HEK293 (cell line): ENCODE measurements at regions not wholly inside any gene's neighbourhood (a gene's known extent, or its start where the extent isn't known, plus 50 kb on each side); places are given as distances from the start of the nearest gene placed in this dataset.

Experiments used
- CTCF ChIA-PET: fragments of 350-600 bp; formaldehyde crosslinking; extraction: SDS; loops from one replicate; lab custom pipeline; 2021; ENCODE audit warnings: antibody characterized with exemption; lab: Yijun Ruan, JAX
- POLR2A ChIA-PET: fragments of 300-600 bp; formaldehyde crosslinking; extraction: SDS; loops from one replicate; lab custom pipeline; 2020; ENCODE audit warnings: antibody characterized with exemption, inconsistent platforms; lab: Yijun Ruan, JAX
- H3K27ac ChIP-seq: fragments of 200-500 bp; sonication (Bioruptor generic); 2 replicates; pipeline ENCODE4 v1.5.1; 2014; ENCODE audit warnings: low read depth, low read length, control low read depth, inconsistent platforms; ENCODE audit errors: extremely low read depth
- H3K36me3 ChIP-seq, 2 experiments: fragments of 200-500 bp in 1 of 2; sonication (Bioruptor generic) in 1 of 2; 1 replicate in 1 of 2; 2 replicates in 1 of 2; pipeline ENCODE4 v1.5.1; 2014 to 2017; ENCODE audit warnings: inconsistent platforms in 2 of 2, low read length in 2 of 2; ENCODE audit not compliant: control insufficient read depth in 2 of 2, insufficient read depth in 1 of 2
- H3K4me1 ChIP-seq: fragments of 200-500 bp; sonication (Bioruptor generic); 2 replicates; pipeline ENCODE4 v1.5.1; 2014; ENCODE audit warnings: mild to moderate bottlenecking, low read length, inconsistent platforms; ENCODE audit not compliant: control insufficient read depth, insufficient read depth
- H3K4me3 ChIP-seq: 2 replicates; pipeline ENCODE4 v1.5.1; 2011; ENCODE audit warnings: low read depth, mild to moderate bottlenecking, control low read depth, low read length, moderate library complexity
- H3K9me3 ChIP-seq: fragments of 200-500 bp; sonication (Bioruptor generic); 2 replicates; pipeline ENCODE4 v1.5.1; 2014; ENCODE audit warnings: low read depth, low read length, inconsistent platforms; ENCODE audit not compliant: control insufficient read depth, insufficient read depth
- BCL11B ChIP-seq: fragments of 450-650 bp; formaldehyde crosslinking; IDR thresholded peaks from 2 replicates; pipeline ENCODE4 v1.5.1; 2016; ENCODE audit warnings: low read depth, missing biosample characterization, missing genetic modification characterization
- GLIS2 ChIP-seq: fragments of 450-650 bp; formaldehyde crosslinking; IDR thresholded peaks from 2 replicates; pipeline ENCODE4 v1.5.1; 2016; ENCODE audit warnings: missing biosample characterization, missing genetic modification characterization
- HOXA7 ChIP-seq: sonication (generic); formaldehyde crosslinking; IDR thresholded peaks from 2 replicates; pipeline ENCODE4 v1.8.1; 2022; ENCODE audit warnings: missing genetic modification reagents, borderline replicate concordance
- KLF9 ChIP-seq: fragments of 450-650 bp; formaldehyde crosslinking; IDR thresholded peaks from 2 replicates; pipeline ENCODE4 v1.5.1; 2016; ENCODE audit warnings: missing biosample characterization, missing genetic modification characterization, low read depth
- PRDM1 ChIP-seq: fragments of 450-650 bp; formaldehyde crosslinking; IDR thresholded peaks from 2 replicates; pipeline ENCODE4; 2016; ENCODE audit warnings: missing biosample characterization, missing genetic modification characterization
- TRIM28 ChIP-seq: IDR thresholded peaks from 2 replicates; pipeline ENCODE4 v1.6.1; 2011; ENCODE audit warnings: low read length, control low read depth, borderline replicate concordance
- ZBTB20 ChIP-seq: fragments of 450-650 bp; formaldehyde crosslinking; IDR thresholded peaks from 2 replicates; pipeline ENCODE4 v1.5.1; 2016; ENCODE audit warnings: missing biosample characterization, missing genetic modification characterization
- ZFP69B ChIP-seq: fragments of 450-650 bp; formaldehyde crosslinking; IDR thresholded peaks from 2 replicates; pipeline ENCODE4 v1.5.1; 2016; ENCODE audit warnings: missing biosample characterization, missing genetic modification characterization
- ZIC2 ChIP-seq: fragments of 450-650 bp; formaldehyde crosslinking; IDR thresholded peaks from 2 replicates; pipeline ENCODE4 v1.5.1; 2016; ENCODE audit warnings: missing biosample characterization, missing genetic modification characterization
- ZNF10 ChIP-seq: fragments of 450-650 bp; formaldehyde crosslinking; IDR thresholded peaks from 2 replicates; pipeline ENCODE4 v1.5.1; 2017; ENCODE audit warnings: missing biosample characterization, missing genetic modification characterization
- ZNF132 ChIP-seq: fragments of 450-650 bp; formaldehyde crosslinking; IDR thresholded peaks from 2 replicates; pipeline ENCODE4 v1.5.1; 2017; ENCODE audit warnings: missing biosample characterization, missing genetic modification characterization, borderline replicate concordance
- ZNF138 ChIP-seq: fragments of 450-650 bp; formaldehyde crosslinking; IDR thresholded peaks from 2 replicates; pipeline ENCODE4 v1.5.1; 2016; ENCODE audit warnings: missing biosample characterization, missing genetic modification characterization, borderline replicate concordance
- ZNF140 ChIP-seq: fragments of 450-650 bp; formaldehyde crosslinking; IDR thresholded peaks from 2 replicates; pipeline ENCODE4 v1.5.1; 2016; ENCODE audit warnings: missing biosample characterization, missing genetic modification characterization
- ZNF146 ChIP-seq: fragments of 450-650 bp; formaldehyde crosslinking; IDR thresholded peaks from 2 replicates; pipeline ENCODE4 v1.5.1; 2016; ENCODE audit warnings: missing biosample characterization, missing genetic modification characterization
- ZNF169 ChIP-seq: fragments of 450-650 bp; formaldehyde crosslinking; IDR thresholded peaks from 2 replicates; pipeline ENCODE4 v1.5.1; 2016; ENCODE audit warnings: missing biosample characterization, missing genetic modification characterization
- ZNF248 ChIP-seq: fragments of 450-650 bp; formaldehyde crosslinking; IDR thresholded peaks from 2 replicates; pipeline ENCODE4 v1.5.1; 2017; ENCODE audit warnings: missing biosample characterization, missing genetic modification characterization
- ZNF423 ChIP-seq: fragments of 450-650 bp; formaldehyde crosslinking; IDR thresholded peaks from 2 replicates; pipeline ENCODE4 v1.5.1; 2016; ENCODE audit warnings: missing biosample characterization, missing genetic modification characterization
- ZNF426 ChIP-seq: fragments of 450-650 bp; formaldehyde crosslinking; IDR thresholded peaks from 2 replicates; pipeline ENCODE4 v1.5.1; 2017; ENCODE audit warnings: missing biosample characterization, missing genetic modification characterization, mild to moderate bottlenecking, inconsistent platforms, moderate library complexity
- ZNF501 ChIP-seq: fragments of 450-650 bp; formaldehyde crosslinking; IDR thresholded peaks from 2 replicates; pipeline ENCODE4 v1.5.1; 2016; ENCODE audit warnings: missing biosample characterization, missing genetic modification characterization
- ZNF514 ChIP-seq: fragments of 450-650 bp; formaldehyde crosslinking; IDR thresholded peaks from 2 replicates; pipeline ENCODE4 v1.5.1; 2016; ENCODE audit warnings: missing biosample characterization, missing genetic modification characterization
- ZNF596 ChIP-seq: fragments of 450-650 bp; IDR thresholded peaks from 2 replicates; pipeline ENCODE4 v1.5.0; 2018; ENCODE audit warnings: missing biosample characterization, mild to moderate bottlenecking, missing genetic modification characterization, moderate library complexity
- ZNF610 ChIP-seq: fragments of 450-650 bp; formaldehyde crosslinking; IDR thresholded peaks from 2 replicates; pipeline ENCODE4 v1.5.1; 2016; ENCODE audit warnings: missing biosample characterization, missing genetic modification characterization, borderline replicate concordance
- ZNF664 ChIP-seq: fragments of 450-650 bp; formaldehyde crosslinking; IDR thresholded peaks from 2 replicates; pipeline ENCODE4 v1.5.1; 2016; ENCODE audit warnings: missing biosample characterization, missing genetic modification characterization
- ZNF791 ChIP-seq: fragments of 450-650 bp; formaldehyde crosslinking; IDR thresholded peaks from 2 replicates; pipeline ENCODE4 v1.5.1; 2016; ENCODE audit warnings: missing biosample characterization, missing genetic modification characterization
- ZSCAN23 ChIP-seq: fragments of 450-650 bp; formaldehyde crosslinking; IDR thresholded peaks from 2 replicates; pipeline ENCODE4 v1.5.1; 2016; ENCODE audit warnings: missing biosample characterization, missing genetic modification characterization
- TF ChIP-seq, protein P1 (sequence below): fragments of 450-650 bp; formaldehyde crosslinking; IDR thresholded peaks from 2 replicates; pipeline ENCODE4 v1.5.1; 2016; ENCODE audit warnings: missing biosample characterization, missing genetic modification characterization
- TF ChIP-seq, protein P2 (sequence below): fragments of 450-650 bp; formaldehyde crosslinking; IDR thresholded peaks from 2 replicates; pipeline ENCODE4 v1.5.1; 2016; ENCODE audit warnings: missing biosample characterization, missing genetic modification characterization
- TF ChIP-seq, protein P3 (sequence below): fragments of 450-650 bp; formaldehyde crosslinking; IDR thresholded peaks from 2 replicates; pipeline ENCODE4 v1.5.1; 2016; ENCODE audit warnings: missing biosample characterization, missing genetic modification characterization
- TF ChIP-seq, protein P4 (sequence below): fragments of 450-650 bp; IDR thresholded peaks from 2 replicates; pipeline ENCODE4 v1.5.1; 2018; ENCODE audit warnings: missing biosample characterization, missing genetic modification characterization
- TF ChIP-seq, protein P5 (sequence below): fragments of 450-650 bp; IDR thresholded peaks from 2 replicates; pipeline ENCODE4 v1.5.1; 2018; ENCODE audit warnings: missing biosample characterization, mild to moderate bottlenecking, missing genetic modification characterization

DNA sequence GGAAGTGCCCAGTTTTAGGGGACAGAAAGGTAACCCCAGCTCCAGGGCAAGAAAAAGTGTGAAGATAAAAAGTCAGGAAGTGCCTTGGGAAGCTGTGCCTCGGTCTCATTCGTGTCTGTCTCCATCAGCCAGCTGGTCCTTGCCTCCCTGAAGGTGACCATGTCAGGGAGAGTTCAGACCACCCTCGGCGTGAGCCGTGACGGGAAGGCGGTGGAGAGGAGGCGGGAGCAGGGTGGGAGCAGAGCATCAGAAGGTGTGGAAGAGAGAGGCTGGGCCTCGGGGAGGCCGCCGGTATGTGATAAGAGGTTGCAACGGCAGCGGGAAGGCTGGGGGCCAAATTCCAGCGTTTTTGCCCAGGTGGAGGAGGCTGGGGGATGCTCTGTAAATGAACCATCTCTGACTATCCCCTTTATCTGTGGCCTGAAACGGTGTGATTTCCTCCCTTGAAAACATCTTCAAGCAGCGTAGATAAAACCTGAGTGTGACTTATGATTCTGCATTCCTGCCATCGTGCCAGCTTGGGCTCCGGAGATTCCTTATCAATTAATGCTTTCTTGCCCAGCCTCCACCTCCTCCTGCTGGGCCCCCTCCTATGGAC lies 251.8 kb downstream of the IRF8 start:
- TF ChIP-seq, protein P1, sequence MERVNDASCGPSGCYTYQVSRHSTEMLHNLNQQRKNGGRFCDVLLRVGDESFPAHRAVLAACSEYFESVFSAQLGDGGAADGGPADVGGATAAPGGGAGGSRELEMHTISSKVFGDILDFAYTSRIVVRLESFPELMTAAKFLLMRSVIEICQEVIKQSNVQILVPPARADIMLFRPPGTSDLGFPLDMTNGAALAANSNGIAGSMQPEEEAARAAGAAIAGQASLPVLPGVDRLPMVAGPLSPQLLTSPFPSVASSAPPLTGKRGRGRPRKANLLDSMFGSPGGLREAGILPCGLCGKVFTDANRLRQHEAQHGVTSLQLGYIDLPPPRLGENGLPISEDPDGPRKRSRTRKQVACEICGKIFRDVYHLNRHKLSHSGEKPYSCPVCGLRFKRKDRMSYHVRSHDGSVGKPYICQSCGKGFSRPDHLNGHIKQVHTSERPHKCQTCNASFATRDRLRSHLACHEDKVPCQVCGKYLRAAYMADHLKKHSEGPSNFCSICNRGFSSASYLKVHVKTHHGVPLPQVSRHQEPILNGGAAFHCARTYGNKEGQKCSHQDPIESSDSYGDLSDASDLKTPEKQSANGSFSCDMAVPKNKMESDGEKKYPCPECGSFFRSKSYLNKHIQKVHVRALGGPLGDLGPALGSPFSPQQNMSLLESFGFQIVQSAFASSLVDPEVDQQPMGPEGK (tag by site-specific recombination), result no peak
- TF ChIP-seq ZNF610 (no peak), ZNF248 (no peak), ZBTB20 (tag by site-specific recombination) (no peak), ZSCAN23 (tag by site-specific recombination) (no peak), ZNF138 (tag by site-specific recombination) (no peak), ZFP69B (tag by site-specific recombination) (no peak), PRDM1 (tag by site-specific recombination) (no peak), BCL11B (no peak), ZNF10 (tag by site-specific recombination) (no peak), KLF9 (tag by site-specific recombination) (no peak), ZNF791 (tag by site-specific recombination) (no peak), ZNF426 (tag by site-specific recombination) (no peak)
- no peaks in the 10 kb centered on the region for H3K4me1 ChIP-seq
- H3K4me3 ChIP-seq, result no peak overlapping the region
- ChIA-PET POLR2A (no interaction called here), CTCF (interaction anchor here (1.1 kb wide), 1 partner anchor 102 kb away, joined by 3 read pairs; no protein-coding TSS in a partner anchor)
- no peaks in the 10 kb centered on the region for H3K36me3 ChIP-seq
- H3K27ac ChIP-seq, result no peak overlapping the region
- no peaks in the 10 kb centered on the region for H3K9me3 ChIP-seq

DNA sequence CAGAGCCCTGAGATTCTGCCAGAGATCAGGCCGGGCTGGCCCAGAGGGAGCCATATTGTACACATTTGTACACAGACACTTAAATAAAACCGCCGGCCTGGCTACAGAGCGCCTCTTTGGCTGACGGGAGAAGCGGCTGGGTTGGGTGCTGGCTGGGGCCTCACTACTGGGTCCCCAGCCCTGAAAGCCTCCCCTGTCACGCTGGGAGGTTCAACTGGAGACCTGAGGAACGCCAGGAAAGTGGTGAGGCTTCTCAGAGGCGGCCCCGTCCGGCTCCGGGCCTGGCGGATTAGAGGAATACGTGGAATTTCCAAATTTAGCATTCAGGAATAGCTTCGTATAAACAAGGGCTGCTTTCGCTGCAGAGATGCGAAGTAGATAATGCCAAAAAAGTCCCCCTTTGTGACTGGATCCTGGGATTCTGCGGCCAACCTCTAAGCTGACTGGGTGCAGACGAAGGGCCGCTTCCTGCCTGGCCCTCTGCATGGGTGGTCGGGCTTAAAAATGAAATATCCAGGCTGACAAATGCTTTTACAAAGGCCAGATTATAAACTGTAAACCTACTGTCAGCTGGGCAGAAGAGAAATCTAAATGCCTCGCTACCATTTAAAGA lies 252.4 kb downstream of the IRF8 start:
- CTCF ChIA-PET, result no interaction called here
- Histone ChIP-seq H3K4me1 (no peaks in the 10 kb centered on the region), H3K4me3 (no peak overlapping the region), H3K36me3 (no peaks in the 10 kb centered on the region), H3K27ac (no peak overlapping the region), H3K9me3 (no peaks in the 10 kb centered on the region)
- POLR2A ChIA-PET, result no interaction called here
- no peak for TF ChIP-seq ZNF596
- TF ChIP-seq, protein P2, sequence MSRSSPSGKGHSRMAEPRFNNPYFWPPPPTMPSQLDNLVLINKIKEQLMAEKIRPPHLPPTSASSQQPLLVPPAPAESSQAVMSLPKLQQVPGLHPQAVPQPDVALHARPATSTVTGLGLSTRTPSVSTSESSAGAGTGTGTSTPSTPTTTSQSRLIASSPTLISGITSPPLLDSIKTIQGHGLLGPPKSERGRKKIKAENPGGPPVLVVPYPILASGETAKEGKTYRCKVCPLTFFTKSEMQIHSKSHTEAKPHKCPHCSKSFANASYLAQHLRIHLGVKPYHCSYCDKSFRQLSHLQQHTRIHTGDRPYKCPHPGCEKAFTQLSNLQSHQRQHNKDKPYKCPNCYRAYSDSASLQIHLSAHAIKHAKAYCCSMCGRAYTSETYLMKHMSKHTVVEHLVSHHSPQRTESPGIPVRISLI (tag by site-specific recombination), result no peak
- TF ChIP-seq, protein P3, sequence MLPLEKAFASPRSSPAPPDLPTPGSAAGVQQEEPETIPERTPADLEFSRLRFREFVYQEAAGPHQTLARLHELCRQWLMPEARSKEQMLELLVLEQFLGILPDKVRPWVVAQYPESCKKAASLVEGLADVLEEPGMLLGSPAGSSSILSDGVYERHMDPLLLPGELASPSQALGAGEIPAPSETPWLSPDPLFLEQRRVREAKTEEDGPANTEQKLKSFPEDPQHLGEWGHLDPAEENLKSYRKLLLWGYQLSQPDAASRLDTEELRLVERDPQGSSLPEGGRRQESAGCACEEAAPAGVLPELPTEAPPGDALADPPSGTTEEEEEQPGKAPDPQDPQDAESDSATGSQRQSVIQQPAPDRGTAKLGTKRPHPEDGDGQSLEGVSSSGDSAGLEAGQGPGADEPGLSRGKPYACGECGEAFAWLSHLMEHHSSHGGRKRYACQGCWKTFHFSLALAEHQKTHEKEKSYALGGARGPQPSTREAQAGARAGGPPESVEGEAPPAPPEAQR, result no peak
- no peak for TF ChIP-seq ZNF146 (tag by site-specific recombination)
- no peak for TF ChIP-seq TRIM28
- no peak for TF ChIP-seq ZNF501 (tag by site-specific recombination)
- no peak for TF ChIP-seq ZNF514
- no peak for TF ChIP-seq ZNF423 (tag by site-specific recombination)
- TF ChIP-seq, protein P4, sequence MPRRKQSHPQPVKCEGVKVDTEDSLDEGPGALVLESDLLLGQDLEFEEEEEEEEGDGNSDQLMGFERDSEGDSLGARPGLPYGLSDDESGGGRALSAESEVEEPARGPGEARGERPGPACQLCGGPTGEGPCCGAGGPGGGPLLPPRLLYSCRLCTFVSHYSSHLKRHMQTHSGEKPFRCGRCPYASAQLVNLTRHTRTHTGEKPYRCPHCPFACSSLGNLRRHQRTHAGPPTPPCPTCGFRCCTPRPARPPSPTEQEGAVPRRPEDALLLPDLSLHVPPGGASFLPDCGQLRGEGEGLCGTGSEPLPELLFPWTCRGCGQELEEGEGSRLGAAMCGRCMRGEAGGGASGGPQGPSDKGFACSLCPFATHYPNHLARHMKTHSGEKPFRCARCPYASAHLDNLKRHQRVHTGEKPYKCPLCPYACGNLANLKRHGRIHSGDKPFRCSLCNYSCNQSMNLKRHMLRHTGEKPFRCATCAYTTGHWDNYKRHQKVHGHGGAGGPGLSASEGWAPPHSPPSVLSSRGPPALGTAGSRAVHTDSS (tag by site-specific recombination), result no peak
- no peak for TF ChIP-seq ZNF140 (tag by site-specific recombination)
- TF ChIP-seq ZNF132 (tag by site-specific recombination), result no peak
- TF ChIP-seq GLIS2, result no peak
- TF ChIP-seq HOXA7, result no peak
- no peak for TF ChIP-seq ZNF169
- no peak for TF ChIP-seq ZFP69B (tag by site-specific recombination)
- TF ChIP-seq ZNF664 (tag by site-specific recombination), result no peak
- TF ChIP-seq, protein P5, sequence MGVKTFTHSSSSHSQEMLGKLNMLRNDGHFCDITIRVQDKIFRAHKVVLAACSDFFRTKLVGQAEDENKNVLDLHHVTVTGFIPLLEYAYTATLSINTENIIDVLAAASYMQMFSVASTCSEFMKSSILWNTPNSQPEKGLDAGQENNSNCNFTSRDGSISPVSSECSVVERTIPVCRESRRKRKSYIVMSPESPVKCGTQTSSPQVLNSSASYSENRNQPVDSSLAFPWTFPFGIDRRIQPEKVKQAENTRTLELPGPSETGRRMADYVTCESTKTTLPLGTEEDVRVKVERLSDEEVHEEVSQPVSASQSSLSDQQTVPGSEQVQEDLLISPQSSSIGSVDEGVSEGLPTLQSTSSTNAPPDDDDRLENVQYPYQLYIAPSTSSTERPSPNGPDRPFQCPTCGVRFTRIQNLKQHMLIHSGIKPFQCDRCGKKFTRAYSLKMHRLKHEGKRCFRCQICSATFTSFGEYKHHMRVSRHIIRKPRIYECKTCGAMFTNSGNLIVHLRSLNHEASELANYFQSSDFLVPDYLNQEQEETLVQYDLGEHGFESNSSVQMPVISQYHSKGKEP (tag by site-specific recombination), result no peak
- TF ChIP-seq ZIC2 (tag by site-specific recombination), result no peak
